HCT116 (cell line): ENCODE measurements at regions not wholly inside any gene's neighbourhood (a gene's known extent, or its start where the extent isn't known, plus 50 kb on each side); places are given as distances from the start of the nearest gene placed in this dataset.

ENCODE experiments used
- CTCF ChIP-seq, 3 experiments: fragments of 200-600 bp in 1 of 3; sonication (generic) in 1 of 3; IDR thresholded peaks in 2 of 3; conservative IDR thresholded peaks in 1 of 3; 2 replicates each; pipeline ENCODE4 v1.5.1; 2012 to 2017; ENCODE audit warnings: low read depth in 2 of 3, low read length in 2 of 3, antibody characterized with exemption in 1 of 3, borderline replicate concordance in 1 of 3, control low read depth in 1 of 3, mild to moderate bottlenecking in 1 of 3, mixed read lengths in 1 of 3, mixed run types in 1 of 3, moderate library complexity in 1 of 3; ENCODE audit not compliant: insufficient read depth in 1 of 3
- RAD21 ChIP-seq: IDR thresholded peaks from 2 replicates; pipeline ENCODE4 v1.6.1; 2012; ENCODE audit warnings: low read depth, mild to moderate bottlenecking
- REST ChIP-seq: IDR thresholded peaks from 2 replicates; pipeline ENCODE4 v1.6.1; 2012; ENCODE audit warnings: low read depth
- TCF7L2 ChIP-seq: IDR thresholded peaks from 2 replicates; pipeline ENCODE4 v1.7.0; 2011; ENCODE audit warnings: borderline replicate concordance, inconsistent platforms; ENCODE audit not compliant: insufficient read depth, insufficient read length; ENCODE audit errors: extremely low read depth
- ZBTB33 ChIP-seq: IDR thresholded peaks from 2 replicates; pipeline ENCODE4 v1.6.1; 2011; ENCODE audit warnings: mild to moderate bottlenecking, low read length, moderate library complexity; ENCODE audit not compliant: insufficient replicate concordance; ENCODE audit errors: extremely low read depth
- ZFX ChIP-seq: fragments of 450-650 bp; IDR thresholded peaks from 2 replicates; pipeline ENCODE4 v1.6.1; 2017

- no peak for TF ChIP-seq CTCF (IDR thresholded peaks at IDR 0.05 in 2 of 3, conservative IDR thresholded peaks at IDR 0.05 in 1 of 3; ENCODE audit: borderline replicate concordance in 1 of 3, insufficient read depth in 1 of 3, low read depth in 2 of 3, low read length in 2 of 3)
- TF ChIP-seq TCF7L2 = no peak
- no peak for TF ChIP-seq ZFX
- TF ChIP-seq REST = no peak
- TF ChIP-seq ZBTB33 = no peak
- TF ChIP-seq RAD21 = no peak
Measured at GRCh38 chr4:114250439-114250891, 271.0 kb upstream of the ARSJ start.
